ENCODE measurements at regions not wholly inside any gene's neighbourhood (a gene's known extent, or its start where the extent isn't known, plus 50 kb on each side); places are given as distances from the start of the nearest gene placed in this dataset.

GRCh38 chr2:516944-517343 lies 160.3 kb downstream of the TMEM18 start:
- Histone ChIP-seq H3K9me3 (no peaks in the 10 kb centered on the region), H3K36me3 (no peaks in the 10 kb centered on the region), H3K4me3 (replicated peaks in 1 of 3) (no peak overlapping the region), H3K27me3 (no peaks in the 10 kb centered on the region), H3K4me1 (no peaks in the 10 kb centered on the region), H3K27ac (no peak overlapping the region)
- no peak for DNase-seq
- WGBS, 2 donors, result 87 to 88% methylated on average over 5 of the region's 5 CpGs
- intact Hi-C loops (cut with DNase I), result no loop called here
- TF ChIP-seq POLR2A (IDR thresholded peaks at IDR 0.05) (no peak), CTCF (IDR thresholded peaks at IDR 0.05) (no peak)

- Histone ChIP-seq H3K27me3 (no peaks in the 10 kb centered on the region), H3K9me3 (no peaks in the 10 kb centered on the region), H3K4me1 (no peaks in the 10 kb centered on the region), H3K27ac (no peak overlapping the region), H3K36me3 (no peaks in the 10 kb centered on the region), H3K4me3 (replicated peaks in 1 of 3) (no peak overlapping the region)
- DNase-seq, result no peak
- WGBS, 2 donors, result 89 to 95% methylated on average over 7 of the region's 7 CpGs
- intact Hi-C loops (cut with DNase I), result no loop called here
- TF ChIP-seq CTCF (IDR thresholded peaks at IDR 0.05), result no peak
- TF ChIP-seq POLR2A (IDR thresholded peaks at IDR 0.05), result no peak
Measured at GRCh38 chr2:516131-516530, 161.1 kb downstream of the TMEM18 start.

- Histone ChIP-seq H3K27ac (no peak overlapping the region), H3K36me3 (no peaks in the 10 kb centered on the region), H3K4me1 (no peaks in the 10 kb centered on the region), H3K27me3 (no peaks in the 10 kb centered on the region), H3K4me3 (replicated peaks in 1 of 3) (no peak overlapping the region), H3K9me3 (no peaks in the 10 kb centered on the region)
- WGBS, 2 donors, result 88% methylated on average over 3 of the region's 3 CpGs
- no peak for TF ChIP-seq POLR2A (IDR thresholded peaks at IDR 0.05)
- TF ChIP-seq CTCF (IDR thresholded peaks at IDR 0.05), result no peak
- intact Hi-C loops (cut with DNase I), result no loop called here
- DNase-seq, result no peak
Measured at GRCh38 chr2:515441-516127, 161.6 kb downstream of the TMEM18 start.

- no peak overlapping the region for H3K27ac ChIP-seq
- no peaks in the 10 kb centered on the region for H3K27me3 ChIP-seq
- TF ChIP-seq CTCF (IDR thresholded peaks at IDR 0.05), result no peak
- TF ChIP-seq POLR2A (IDR thresholded peaks at IDR 0.05), result no peak
- intact Hi-C loops (cut with DNase I), result no loop called here
- 75 to 100% methylated on average over 2 of the region's 2 CpGs for WGBS, 2 donors
- H3K36me3 ChIP-seq, result no peaks in the 10 kb centered on the region
- no peak for DNase-seq
- H3K4me1 ChIP-seq, result no peaks in the 10 kb centered on the region
- H3K9me3 ChIP-seq, result no peaks in the 10 kb centered on the region
- no peak overlapping the region for H3K4me3 ChIP-seq (replicated peaks in 1 of 3)
Measured at GRCh38 chr2:513981-514706, 163.1 kb downstream of the TMEM18 start.

- DNase-seq, result no peak
- 53 to 91% methylated on average over 1 of the region's 1 CpG for WGBS, 2 donors
- TF ChIP-seq CTCF (IDR thresholded peaks at IDR 0.05), result no peak
- Histone ChIP-seq H3K4me1 (no peaks in the 10 kb centered on the region), H3K9me3 (no peaks in the 10 kb centered on the region), H3K27ac (no peak overlapping the region), H3K36me3 (no peaks in the 10 kb centered on the region), H3K4me3 (replicated peaks in 1 of 3) (no peak overlapping the region), H3K27me3 (no peaks in the 10 kb centered on the region)
- intact Hi-C loops (cut with DNase I), result no loop called here
Measured at GRCh38 chr2:510839-511238, 166.4 kb downstream of the TMEM18 start.

Data from thyroid gland (tissue), 4 donors.